Transverse colon (tissue), 4 donors: ENCODE measurements at regions not wholly inside any gene's neighbourhood (a gene's known extent, or its start where the extent isn't known, plus 50 kb on each side); places are given as distances from the start of the nearest gene placed in this dataset.

Source experiments
- CTCF ChIP-seq, 5 experiments: fragments of 200-600 bp in 3 of 5; fragments of 450-650 bp in 2 of 5; sonication (generic) in 3 of 5; IDR thresholded peaks; 1 replicate in 2 of 5; 2 replicates in 3 of 5; pipeline ENCODE4 v1.5.1; 2016 to 2017; ENCODE audit warnings: antibody characterized with exemption in 5 of 5, inconsistent platforms in 3 of 5, mild to moderate bottlenecking in 2 of 5, moderate library complexity in 1 of 5
- EP300 ChIP-seq: sonication (generic); formaldehyde crosslinking; IDR thresholded peaks from one replicate; pipeline ENCODE4 v1.6.1; 2017; ENCODE audit warnings: antibody characterized with exemption, low read depth
- POLR2A ChIP-seq: fragments of 450-650 bp; IDR thresholded peaks from one replicate; pipeline ENCODE4 v1.6.1; 2016; ENCODE audit warnings: antibody characterized with exemption, mild to moderate bottlenecking, moderate library complexity
- POLR2AphosphoS5 ChIP-seq, 3 donors: sonication (generic); formaldehyde crosslinking; IDR thresholded peaks; one replicate each; pipeline ENCODE4 v1.6.1; 2016; ENCODE audit warnings: antibody characterized with exemption in 3 of 3

- TF ChIP-seq CTCF (IDR thresholded peaks at IDR 0.05) (no peak), EP300 (no peak), POLR2AphosphoS5 (IDR thresholded peaks at IDR 0.05) (no peak), POLR2A (no peak)
Measured at GRCh38 chr19:34306824-34307223, 52.5 kb downstream of the GARRE1 start.
